ENCODE measurements at regions not wholly inside any gene's neighbourhood (a gene's known extent, or its start where the extent isn't known, plus 50 kb on each side); places are given as distances from the start of the nearest gene placed in this dataset.
A peak's percentile ranks its signal among the peaks of the same experiment; 100 is the strongest.
"Not testable (repeated sequence)": the region's sequence is repeated elsewhere in the genome, so short reads cannot be mapped to it uniquely, and the experiment has no call there.

DNA sequence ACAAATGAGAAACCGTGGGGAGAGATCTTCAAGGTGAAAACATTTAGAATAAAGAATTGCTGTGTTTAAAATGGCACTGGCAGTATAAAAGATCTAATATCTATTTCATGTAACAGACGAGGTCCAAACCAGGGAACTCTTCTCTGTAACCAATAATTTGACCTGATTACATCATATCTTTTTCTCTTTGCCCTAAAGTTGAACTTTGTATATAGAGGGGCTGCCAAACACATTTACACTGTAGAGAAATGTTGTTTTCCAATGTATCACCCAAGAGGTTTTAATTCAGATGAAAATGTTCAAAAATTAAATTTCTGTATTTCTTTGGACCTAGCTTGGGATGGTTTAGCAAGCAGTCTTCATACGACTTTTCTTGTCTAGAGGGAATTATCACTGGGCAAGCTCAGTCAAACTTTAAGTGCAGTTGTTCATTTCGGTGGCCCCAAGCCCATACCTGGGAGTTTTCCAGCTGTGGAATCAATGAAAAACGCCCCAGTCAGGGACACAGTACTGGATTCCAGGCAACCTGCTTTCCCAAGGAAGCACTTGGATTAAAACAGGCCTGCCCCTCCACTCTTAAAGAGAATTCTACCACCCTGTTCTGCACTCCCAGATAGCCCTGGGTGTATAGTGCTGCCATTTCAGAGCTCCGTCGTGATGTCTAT, 208.5 kb upstream of the FN1 start:
- no peak for DNase-seq

DNA sequence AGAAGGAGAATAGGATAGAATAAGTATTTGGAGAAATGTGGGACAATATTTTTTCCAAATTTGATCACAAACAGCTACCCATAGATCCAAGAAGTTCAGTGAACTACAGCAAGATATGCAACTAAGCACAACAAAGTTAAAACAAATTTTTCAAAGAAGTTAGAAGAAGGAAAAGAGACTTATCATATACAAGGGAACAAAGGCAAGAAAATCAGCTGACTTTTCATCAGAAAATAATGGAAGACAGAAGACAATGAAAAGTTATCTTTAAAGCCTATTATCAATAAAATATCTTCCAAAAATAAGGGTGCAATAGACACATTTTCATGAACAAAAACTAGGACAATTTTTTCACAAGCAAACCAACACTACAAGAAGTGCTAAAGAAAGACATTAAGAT, 202.8 kb upstream of the FN1 start:
- no peak for DNase-seq

DNA sequence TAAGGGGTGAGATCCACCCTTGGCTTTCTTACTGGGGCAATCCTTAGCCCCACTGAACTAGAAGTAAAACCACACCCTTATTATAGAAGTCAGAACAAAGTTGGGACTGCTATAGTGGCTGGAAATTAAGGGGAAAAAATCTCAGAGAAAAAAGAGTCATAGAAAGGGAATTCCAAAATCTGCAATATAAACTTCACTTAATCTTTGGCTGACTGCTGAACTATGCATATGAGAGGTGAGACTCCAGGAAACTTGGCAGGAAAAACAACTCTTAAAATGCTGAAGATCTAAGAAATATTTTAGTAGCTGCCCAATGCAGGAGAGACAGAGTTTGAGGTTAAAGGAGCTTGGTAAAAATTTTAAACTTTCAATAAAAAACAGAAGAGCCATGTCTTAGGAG, 201.8 kb upstream of the FN1 start:
- DNase-seq: no peak

DNA sequence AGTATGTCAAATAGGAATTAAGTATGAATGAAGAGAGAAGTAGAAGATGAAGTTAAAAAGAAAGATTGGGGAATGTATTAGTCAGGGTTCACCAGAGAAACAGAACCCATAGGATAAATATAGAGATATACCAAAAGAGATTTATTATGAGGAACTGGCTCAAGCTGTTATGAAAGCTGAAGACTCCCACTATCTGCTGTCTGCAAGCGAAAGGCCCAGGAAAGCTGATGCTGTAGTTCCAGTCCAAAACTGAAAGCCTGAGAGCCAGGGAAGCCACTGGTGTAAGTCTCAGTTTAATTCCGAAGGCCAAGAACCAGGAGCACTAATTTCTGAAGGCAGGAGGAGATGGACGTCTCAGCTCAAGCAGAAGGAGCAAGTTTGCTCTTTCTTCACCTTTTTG, 200.9 kb upstream of the FN1 start:
- no peak for DNase-seq

DNA sequence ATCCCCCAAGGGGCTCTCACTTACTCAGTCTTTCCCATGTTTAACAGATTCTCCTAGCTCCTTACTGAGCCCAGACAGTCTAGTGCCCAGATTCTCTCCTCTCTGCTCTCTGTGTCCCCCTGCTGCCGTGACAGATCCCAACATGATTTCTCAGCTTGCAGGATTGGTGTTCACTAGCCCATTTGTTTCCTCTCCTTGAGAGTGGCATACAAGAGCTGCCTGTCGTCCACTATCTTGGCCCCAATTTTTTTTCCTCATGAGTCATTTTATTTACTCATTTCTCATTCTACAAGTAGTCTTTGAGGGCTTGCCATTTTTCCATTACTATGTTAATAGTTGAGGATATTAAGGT, 199.9 kb upstream of the FN1 start:
- DNase-seq: no peak

DNA sequence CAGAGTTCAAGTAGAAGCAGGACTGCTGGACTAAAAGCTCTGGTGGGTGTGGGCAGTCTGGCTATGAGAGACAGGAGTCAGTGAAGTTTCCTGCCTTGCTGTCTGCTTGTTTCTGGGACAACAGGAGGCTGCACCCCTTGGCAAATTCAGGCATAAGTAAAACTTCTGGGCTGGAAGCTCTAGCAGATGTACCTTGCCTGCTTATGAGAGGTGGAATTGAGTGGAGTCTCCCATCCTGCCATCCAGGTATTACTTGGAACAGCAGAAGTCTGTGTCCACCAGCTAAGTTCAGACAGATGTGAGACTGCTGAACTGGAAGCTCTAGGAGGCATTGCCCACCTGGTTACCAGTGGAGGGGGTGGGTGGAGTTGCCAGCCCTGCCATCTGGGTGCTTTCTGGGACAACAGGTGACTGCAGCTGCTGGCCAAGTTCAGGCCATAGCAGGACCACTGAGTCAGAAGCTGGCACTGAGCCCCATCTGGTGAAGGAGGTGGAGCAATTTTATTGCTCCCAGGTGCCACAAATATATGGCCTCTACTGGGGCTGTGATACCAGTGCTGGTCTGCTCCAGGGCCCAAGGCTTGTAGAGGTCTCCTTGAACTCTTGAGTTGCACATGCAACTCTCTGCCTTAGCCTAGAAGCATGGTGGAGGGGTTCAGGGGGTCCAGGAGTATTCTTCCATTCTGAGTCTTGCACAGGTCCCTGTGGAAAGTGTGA, 199.4 kb upstream of the FN1 start:
- no peak for DNase-seq

DNA sequence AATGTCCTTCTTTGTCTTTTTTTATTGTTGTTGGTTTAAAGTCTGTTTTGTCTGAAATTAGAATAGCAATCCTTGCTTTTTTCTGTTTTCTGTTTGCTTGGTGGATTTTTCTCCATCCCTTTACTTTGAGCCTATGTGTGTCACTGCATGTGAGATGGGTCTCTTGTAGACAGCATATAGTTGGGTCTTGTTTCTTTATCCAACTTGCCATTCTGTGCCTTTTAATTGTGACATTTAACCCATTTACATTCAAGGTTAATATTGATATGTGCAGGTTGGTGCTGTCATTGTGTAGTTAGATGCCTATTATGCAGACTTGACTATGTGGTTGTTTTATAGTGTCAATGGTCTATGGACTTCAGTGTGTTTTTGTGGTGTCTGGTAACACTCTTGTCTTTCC, 197.5 kb upstream of the FN1 start:
- DNase-seq: no peak

DNA sequence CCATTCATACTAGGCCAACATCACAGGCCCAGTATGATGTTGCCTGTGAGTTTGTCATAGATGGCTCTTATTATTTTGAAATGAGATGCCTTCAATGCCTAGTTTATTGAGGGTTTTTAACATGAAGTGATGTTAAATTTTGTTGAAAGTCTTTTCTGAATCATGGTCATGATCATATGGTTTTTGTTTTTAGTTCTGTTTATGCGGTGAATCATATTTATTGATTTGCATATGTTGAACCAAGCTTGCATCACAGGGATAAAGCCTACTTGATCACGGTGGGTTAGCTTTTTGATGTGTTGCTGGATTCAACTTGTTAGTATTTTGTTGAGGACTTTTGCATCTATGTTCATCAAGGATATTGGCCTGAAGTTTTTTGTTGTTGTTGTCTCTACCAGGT, 195.8 kb upstream of the FN1 start:
- DNase-seq: no peak

DNA sequence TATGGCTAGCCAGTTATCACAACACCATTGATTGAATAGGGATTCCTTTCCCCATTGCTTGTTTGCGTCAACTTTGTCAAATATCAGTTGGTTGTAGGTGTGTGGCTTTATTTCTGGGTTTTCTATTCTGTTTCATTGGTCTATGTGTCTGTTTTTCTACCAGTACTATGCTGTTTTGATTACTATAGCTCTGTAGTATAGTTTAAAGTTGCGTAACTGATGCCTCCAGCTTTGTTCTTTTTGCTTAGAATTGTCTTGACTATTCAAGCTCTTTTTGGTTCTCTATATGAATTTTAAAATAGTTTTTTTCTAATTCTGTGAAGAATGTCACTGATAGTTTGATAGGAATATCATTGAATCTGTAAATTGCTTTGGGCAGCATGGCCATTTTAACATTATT, 194.9 kb upstream of the FN1 start:
- not testable (repeated sequence) for DNase-seq

DNA sequence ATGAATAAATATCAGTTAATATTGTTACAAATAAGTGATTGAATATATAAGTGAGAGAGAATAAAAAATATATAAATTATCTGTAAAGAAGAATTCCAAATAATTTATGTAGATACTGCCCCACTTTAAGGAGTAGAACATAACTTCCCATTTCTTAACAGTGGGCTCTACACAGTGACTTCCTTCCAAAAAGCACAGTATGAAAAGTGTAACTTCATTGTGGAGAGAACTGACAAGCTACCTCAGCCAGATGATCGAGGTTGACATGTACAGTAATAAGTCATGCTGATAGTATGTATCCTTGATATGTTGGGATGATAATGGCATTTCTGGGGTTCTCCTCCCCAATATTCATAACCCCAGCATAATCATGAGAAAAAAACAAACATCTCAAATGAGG, 191.9 kb upstream of the FN1 start:
- no peak for DNase-seq

DNA sequence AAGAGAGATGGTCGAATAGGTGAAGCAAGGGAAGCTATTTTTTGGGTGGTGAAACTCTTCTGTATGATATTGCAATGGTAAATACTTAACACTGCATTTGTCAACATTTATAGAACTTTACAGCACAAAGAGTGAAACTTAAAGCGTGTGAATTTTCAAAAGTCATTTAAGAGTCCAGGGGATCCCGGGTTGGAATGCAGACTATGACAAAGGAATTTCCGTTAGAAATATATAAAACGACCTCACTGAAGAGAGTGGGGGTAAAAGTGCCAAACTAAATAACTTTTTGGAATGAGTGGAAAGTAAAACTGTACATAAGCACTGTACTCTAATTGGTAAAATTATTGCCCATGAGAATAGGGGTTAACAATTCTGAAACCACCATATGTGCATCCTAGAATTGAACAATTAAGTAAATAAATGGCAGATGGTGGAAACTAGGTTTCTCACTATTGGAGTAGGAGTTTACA, 191.0 kb upstream of the FN1 start:
- DNase-seq: no peak

DNA sequence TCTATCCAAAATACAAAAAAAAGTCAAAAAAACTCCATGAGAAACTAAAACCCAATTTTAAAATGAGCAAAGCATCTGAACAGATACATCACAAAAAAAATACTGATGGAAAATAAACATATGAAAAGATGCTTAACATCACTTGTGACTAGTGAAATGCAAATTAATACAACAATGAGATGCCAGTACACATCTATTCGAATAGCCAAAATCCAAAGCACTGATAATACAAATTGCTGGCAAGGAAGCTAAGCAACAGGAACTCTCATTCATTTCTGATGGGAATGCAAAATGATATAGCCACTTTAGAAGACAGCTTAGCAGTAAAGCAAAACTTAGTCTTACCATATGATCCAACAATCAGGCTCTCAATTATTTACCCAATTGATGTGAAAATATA, 190.2 kb upstream of the FN1 start:
- no peak for DNase-seq

DNA sequence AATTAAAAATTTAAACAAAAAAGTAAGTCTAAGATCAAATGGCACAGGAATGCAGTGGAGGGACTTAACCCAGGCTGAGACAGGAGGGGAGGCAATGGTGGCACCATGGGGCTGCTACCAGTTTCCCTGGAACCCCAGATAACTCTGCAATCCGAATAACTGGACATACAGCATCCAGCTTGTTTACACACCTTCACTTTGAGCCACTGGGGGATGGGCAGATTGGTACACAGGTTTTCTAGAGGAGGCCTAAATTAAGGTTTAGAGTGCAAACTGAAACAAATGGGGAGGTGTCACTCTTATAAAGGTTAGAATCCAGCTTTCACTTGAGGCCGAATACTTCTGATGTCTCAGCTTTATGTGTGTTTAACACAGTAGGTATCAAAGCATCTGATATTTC, 189.3 kb upstream of the FN1 start:
- DNase-seq: no peak

DNA sequence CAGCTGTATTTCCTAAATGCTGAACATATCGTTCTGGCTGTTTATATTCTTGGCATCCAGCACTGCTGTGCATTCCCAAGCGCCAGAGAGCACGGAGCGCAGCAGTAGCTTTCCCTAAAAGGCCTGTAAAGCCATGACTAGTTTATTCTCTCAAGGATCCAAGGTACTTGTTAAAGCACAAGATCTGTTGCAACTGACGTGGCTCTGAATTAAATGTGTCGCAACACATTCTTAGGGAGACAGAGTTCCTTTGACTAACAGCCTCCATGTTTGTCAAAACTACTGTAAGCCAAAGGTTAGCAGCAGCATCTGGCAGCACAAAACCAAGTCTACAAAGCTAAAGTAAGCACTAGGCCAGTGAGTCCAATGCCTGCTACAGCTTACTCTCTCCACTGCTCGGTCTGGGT, 188.6 kb upstream of the FN1 start:
- no peak for DNase-seq

DNA sequence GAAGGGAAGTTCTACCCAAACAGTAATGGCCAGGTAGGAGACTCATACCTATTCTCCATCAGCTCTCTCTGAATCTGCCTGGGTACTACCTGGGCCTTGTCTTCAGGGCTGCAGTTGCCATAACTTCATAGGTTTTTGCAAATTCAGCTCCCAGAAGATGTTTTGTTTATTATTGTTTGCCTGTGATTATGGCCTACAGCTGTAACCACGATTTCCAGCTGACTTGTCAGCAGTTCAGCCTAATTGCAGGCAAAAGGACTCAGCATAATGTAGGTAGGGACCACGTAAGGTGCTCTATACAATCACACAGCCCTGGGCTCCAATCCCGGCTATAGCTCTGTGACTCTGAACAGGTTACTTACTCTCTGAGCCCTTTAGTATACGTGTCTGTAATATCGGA, 187.0 kb upstream of the FN1 start:
- no peak for DNase-seq

DNA sequence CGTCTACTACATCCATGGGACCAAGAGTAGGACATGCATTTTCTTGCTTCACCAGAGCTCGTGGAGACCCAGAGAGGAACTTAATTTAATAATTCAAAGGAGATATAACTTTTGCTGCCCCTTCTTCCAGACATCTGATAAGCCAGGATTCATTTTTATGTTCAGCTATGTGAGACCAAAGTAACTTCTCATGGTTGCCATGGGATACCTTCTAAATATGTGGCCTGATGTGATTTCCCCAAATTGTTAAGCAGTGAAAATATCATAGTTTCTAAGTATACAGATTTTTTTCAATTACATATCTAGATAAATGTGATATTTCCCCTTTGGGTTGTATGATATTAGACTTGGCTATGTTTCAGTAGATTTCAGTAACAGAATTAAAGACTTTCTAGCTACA, 185.5 kb upstream of the FN1 start:
- DNase-seq: no peak

DNA sequence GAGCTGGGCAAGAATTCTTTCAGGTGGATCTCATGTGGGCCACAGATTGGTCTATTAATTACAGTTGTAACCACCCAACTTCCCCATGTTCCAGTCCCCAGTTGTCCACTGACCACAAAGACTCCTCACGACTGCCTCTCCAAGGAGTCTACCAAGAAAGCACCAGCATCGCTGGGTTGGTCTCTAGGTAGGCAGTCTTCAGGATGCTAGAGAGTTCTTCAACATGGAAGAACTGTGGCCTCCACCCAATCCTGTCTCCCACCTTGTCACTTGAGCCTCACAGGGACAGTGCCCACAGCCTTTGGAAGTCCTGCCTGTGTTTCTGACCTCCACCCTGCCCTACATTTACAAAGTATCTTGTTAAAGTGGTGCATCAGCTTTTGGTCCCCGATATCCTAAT, 184.7 kb upstream of the FN1 start:
- DNase-seq: no peak

DNA sequence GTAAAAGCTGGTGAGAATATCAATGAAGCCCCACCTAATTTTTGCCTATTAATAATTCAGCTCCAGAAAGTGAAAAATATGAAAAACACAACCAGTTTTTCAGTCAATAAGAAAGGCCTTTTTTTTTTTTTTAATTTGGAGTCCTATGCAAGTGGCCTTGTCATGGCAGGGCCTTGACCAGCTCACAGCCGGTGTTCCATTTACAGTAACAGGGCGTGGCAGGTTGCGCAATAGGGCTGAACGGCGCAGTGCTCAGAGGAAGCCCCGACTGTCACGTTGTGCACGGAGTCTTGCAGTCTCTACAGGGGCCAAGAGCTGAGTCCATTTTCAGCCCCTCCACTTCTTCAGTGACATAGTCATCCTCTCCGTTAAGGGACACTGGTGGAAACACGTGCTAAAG, 184.1 kb upstream of the FN1 start:
- DNase-seq: no peak

DNA sequence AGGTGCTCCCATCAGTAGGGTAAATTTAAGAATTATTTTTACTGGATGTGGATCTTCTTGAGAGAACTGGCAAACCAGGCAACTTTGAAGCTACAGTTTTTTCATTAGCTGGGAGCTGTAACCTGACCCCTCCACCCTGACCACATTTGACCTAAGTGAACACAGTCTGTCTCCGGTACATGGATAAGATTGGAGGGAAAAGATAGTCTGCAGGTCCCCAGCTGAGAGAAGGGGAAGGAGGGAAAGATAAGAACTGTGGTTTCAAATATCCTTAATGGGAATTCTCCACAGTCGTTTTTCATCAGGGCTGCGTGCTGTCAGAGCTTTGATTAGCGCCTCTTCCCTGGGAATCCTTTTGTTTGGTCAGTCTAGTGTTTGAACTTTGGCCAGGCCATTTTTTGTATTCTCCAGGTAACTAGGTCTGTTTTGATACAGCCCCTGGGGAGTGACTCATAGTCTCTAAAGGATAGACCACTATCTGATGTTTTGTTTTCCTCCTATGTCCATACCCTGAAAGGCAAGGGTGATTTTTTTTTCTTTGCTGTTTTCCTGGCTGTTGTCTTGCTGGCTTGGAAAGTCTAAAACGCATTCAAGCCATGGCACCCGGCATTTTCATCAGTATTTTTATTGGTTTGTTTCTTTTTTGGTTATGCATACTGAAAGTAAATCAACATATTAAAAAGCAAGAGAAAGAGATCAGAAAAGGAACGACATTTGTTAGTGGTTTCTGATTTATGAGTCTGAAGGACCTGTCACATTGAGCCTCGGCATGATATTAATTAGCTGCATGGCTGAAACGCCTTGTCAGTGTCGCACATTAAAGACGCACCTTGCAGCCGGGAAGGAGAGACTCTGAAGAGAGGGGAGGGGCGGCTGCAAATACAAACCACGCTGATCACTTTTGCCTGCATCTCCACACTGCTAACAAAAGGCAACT, 183.4 kb upstream of the FN1 start:
- DNase-seq: peak in 1 of 5 experiments; percentile 37

DNA sequence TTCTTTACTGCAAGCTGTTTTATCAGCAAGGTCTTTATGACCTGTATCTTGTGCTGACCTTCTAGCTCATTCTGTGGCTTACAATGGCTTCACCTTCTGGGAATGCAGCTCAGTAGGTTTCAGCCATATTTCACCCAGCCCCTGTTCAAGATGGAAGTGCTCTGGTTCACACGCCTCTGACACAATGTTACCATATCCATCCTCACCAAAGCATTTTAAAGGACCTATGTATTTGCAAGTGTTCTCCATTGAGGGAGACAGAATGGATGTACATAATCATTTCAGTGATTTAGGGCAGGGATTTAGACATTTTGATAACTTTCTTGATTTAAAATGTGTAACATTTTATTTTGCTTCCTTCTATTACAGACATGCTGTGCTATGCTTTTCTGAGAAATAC, 182.3 kb upstream of the FN1 start:
- DNase-seq: no peak

DNA sequence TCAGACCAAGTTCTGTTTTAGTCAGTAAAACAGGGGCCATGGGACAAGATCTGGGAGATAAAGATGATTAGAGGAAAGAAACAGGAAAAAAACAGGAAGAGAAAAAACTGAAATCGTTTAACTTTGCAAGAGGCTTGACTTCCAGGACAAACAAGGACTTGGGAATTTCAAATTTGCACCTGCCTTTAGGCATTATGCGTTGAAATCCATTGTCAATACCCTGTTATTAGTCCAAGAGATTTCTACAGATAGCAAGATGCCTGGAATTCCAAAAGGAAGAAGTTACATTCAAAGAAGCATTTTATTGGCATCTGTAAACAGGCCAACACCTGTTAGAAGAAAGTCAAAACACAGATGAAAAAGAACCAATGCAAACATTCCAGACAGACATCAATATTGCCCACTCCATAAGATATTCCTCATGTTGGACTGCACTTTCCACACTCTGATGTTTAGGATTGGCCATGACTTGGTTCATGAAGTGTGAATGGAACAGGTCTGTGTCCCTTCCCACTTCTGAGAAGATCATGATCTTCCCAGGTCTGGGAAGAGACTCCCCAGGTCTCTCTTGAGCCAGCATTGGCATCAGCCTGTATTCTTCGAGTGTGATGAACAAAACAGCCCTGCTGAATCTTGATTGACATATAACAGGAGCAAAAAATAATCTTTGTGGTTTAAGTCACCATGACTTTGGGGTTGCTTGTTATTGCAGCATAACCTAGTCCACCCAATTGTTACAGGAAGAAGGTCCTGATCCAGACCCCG, 181.4 kb upstream of the FN1 start:
- DNase-seq: no peak

DNA sequence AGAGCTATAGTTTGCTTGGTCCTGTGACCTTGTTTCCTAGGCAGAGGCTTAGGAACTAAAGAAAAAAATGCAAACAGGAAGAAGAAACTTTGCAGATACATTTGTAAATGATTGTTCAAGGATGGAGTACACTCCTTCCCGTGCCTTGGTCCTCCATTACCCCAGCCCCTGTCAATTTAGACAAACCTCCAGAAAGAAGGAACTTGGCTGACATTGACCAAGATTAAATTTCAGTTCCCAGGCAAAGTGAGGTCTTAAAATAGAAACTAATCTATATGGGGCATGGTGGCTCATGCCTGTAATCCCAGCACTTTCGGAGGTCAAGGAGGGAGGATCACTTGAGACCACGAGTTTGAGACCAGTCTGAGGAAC, 179.9 kb upstream of the FN1 start:
- DNase-seq: no peak

Data from T-helper 2 cell (primary cell).